Dermis microvascular lymphatic vessel endothelial cell (primary cell): ENCODE measurements at regions not wholly inside any gene's neighbourhood (a gene's known extent, or its start where the extent isn't known, plus 50 kb on each side); places are given as distances from the start of the nearest gene placed in this dataset.

Source experiments
- DNase-seq, 2 donors: peaks; one replicate each; pipeline versions ENCODE4 v3.0.0 to v3.0.0-alpha.2; 2010; ENCODE audit warnings: low read depth in 2 of 2

- no peak for DNase-seq
Observed at GRCh38 chr2:103809941-103810441, 1043.9 kb upstream of the POU3F3 start.

GRCh38 chr2:103810875-103811274 is 1043.0 kb upstream of the POU3F3 start:
- DNase-seq, result no peak

- no peak for DNase-seq
Observed at GRCh38 chr2:103814016-103814415, 1039.9 kb upstream of the POU3F3 start.

- no peak for DNase-seq
Observed at GRCh38 chr2:103815731-103816130, 1038.2 kb upstream of the POU3F3 start.

- DNase-seq, result no peak
Observed at GRCh38 chr2:103817746-103818145, 1036.2 kb upstream of the POU3F3 start.

- DNase-seq, result no peak
Observed at GRCh38 chr2:103818176-103818575, 1035.7 kb upstream of the POU3F3 start.

GRCh38 chr2:103819599-103819998 is 1034.3 kb upstream of the POU3F3 start:
- no peak for DNase-seq

- no peak for DNase-seq
Observed at GRCh38 chr2:103823847-103824246, 1030.1 kb upstream of the POU3F3 start.

- no peak for DNase-seq
Observed at GRCh38 chr2:103847276-103847675, 1006.6 kb upstream of the POU3F3 start.

GRCh38 chr2:103859238-103859637 is 994.7 kb upstream of the POU3F3 start:
- DNase-seq, result no peak

GRCh38 chr2:103860016-103860415 is 993.9 kb upstream of the POU3F3 start:
- no peak for DNase-seq

- no peak for DNase-seq
Observed at GRCh38 chr2:103868396-103868795, 985.5 kb upstream of the POU3F3 start.

- DNase-seq, result no peak
Observed at GRCh38 chr2:103873716-103874351, 980.1 kb upstream of the POU3F3 start.

- DNase-seq, result no peak
Observed at GRCh38 chr2:103875131-103875530, 978.8 kb upstream of the POU3F3 start.

GRCh38 chr2:103875531-103875930 is 978.4 kb upstream of the POU3F3 start:
- no peak for DNase-seq

GRCh38 chr2:103876611-103877010 is 977.3 kb upstream of the POU3F3 start:
- no peak for DNase-seq

- DNase-seq, result no peak
Observed at GRCh38 chr2:103879101-103879500, 974.8 kb upstream of the POU3F3 start.

- DNase-seq, result no peak
Observed at GRCh38 chr2:103880081-103880834, 973.7 kb upstream of the POU3F3 start.

GRCh38 chr2:103887625-103888024 is 966.3 kb upstream of the POU3F3 start:
- DNase-seq, result no peak

- DNase-seq, result no peak
Observed at GRCh38 chr2:103896182-103896581, 957.7 kb upstream of the POU3F3 start.

- DNase-seq, result no peak
Observed at GRCh38 chr2:103898561-103898960, 955.4 kb upstream of the POU3F3 start.

GRCh38 chr2:103902347-103902746 is 951.6 kb upstream of the POU3F3 start:
- DNase-seq, result no peak

GRCh38 chr2:103921161-103921560 is 932.8 kb upstream of the POU3F3 start:
- DNase-seq, result no peak
